ENCODE measurements at regions not wholly inside any gene's neighbourhood (a gene's known extent, or its start where the extent isn't known, plus 50 kb on each side); places are given as distances from the start of the nearest gene placed in this dataset.

DNA sequence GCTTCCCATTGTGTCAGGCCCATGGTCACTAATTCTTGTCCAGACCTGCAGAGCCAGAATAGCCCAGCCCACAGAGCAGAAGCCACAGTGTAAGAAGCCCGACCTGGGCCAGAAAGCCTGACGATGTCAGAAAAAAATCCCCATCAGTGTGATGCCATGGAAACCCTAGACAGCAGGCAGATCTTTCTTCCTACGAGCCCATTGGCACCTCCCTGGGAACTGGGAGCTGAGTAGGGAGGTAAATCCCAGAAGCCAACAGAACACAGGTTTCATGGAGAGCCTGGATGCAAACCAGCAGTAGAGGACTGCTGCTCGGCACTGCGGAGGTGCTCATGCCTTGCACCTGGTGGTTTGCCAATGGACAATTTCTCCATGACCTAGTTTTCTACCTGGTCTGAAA, 82.2 kb upstream of the SLC22A16 start:
- Mint-ChIP-seq H3K36me3 (ENCODE audit: low read depth) (no peaks in the 10 kb centered on the region), H3K27me3 (no peaks in the 10 kb centered on the region), H3K27ac (no peak overlapping the region), H3K9me3 (no peaks in the 10 kb centered on the region), H3K4me3 (no peak overlapping the region), H3K4me1 (ENCODE audit: low read depth) (peaks cover 16% of the 10 kb centered on the region)

DNA sequence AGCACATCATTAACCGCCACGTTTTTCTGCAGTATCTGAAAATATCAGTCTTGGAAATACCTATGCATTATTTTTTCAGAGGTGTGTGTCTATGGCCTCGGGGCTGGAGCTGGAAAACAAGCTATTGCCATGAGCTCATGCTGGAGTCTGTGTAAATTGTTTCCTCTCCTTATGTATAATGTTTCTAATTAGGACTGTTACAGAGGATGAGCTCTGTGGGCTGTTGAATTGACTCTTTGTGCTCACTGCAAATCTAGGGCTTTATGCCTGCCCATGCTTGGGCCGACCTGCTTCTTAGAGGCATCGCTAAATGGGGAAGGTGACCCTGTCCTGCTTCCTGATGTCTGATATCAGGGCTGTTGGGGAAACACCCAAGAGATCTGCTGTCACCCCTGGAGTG, 80.8 kb upstream of the SLC22A16 start:
- Mint-ChIP-seq H3K9me3 (peaks cover 4% of the 10 kb centered on the region), H3K27me3 (peaks cover 3% of the 10 kb centered on the region), H3K27ac (no peak overlapping the region), H3K36me3 (ENCODE audit: low read depth) (no peaks in the 10 kb centered on the region), H3K4me1 (ENCODE audit: low read depth) (peaks cover 16% of the 10 kb centered on the region), H3K4me3 (no peak overlapping the region)

DNA sequence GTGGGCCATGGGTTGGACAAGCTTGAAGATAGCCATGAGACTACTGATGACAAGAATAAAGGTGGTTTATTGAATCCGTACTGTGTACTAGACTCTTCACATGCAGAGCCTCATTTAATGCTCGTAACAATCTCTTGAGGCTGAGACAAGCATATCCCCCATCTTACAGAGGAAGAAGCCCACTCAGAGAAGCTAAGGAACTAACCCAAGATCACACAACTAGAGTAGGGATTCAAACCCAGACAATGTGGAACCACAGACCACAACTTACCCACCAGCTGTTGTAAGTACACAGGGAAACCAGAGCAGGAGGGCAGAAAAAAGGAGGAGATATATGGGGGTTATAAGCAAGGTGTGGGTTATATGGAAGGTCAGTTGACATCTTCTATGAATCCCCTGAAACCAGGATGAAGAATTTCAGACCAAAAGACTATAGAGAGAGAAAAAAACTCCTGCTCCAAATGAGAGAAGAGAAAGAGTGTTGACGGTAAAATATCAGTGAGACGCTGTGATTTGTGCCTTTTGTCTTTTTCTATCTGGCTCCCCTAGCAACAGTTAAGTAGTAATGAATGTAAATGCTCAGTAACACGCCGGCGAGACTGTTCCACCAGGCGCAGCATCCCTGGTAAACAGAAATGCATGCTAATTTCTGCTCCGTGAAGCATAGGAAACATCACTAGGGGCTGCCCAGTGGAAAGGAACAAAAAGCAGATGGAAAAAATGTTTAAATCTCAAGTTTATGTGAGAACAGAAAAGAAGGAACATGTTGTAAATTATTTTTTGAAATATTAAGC, 80.1 kb upstream of the SLC22A16 start:
- H3K4me3 Mint-ChIP-seq = no peak overlapping the region
- H3K4me1 Mint-ChIP-seq (ENCODE audit: low read depth) = peaks cover 12% of the 10 kb centered on the region
- H3K9me3 Mint-ChIP-seq = peaks cover 5% of the 10 kb centered on the region
- peaks cover 6% of the 10 kb centered on the region for H3K27me3 Mint-ChIP-seq
- H3K27ac Mint-ChIP-seq = no peak overlapping the region
- H3K36me3 Mint-ChIP-seq (ENCODE audit: low read depth) = no peaks in the 10 kb centered on the region

DNA sequence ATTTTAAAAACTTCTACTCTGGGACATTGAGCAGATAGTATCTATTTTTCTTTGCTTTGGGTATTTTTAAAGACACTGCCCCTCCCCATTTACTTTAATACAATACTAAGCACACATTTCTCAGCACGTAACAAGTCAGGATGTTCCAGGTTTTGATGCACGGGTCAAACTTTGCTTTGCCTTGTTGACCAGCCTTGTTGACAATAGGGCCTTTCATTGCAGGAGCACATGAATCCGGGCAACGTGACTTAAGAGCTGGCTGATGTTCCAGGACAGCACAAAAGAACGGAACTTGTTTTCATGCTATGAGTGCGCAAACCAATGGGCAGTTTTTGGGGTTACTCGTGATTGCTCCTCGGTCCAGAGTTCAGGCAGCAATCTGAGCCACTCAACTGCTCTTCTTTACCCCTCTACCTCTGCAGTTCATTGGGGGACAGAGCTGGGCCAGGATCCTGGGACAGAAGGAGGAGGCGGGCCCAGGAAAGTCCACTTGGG, 78.6 kb upstream of the SLC22A16 start:
- H3K36me3 Mint-ChIP-seq (ENCODE audit: low read depth) = no peaks in the 10 kb centered on the region
- H3K27me3 Mint-ChIP-seq = peaks cover 6% of the 10 kb centered on the region
- no peak overlapping the region for H3K4me3 Mint-ChIP-seq
- no peaks in the 10 kb centered on the region for H3K4me1 Mint-ChIP-seq (ENCODE audit: low read depth)
- H3K9me3 Mint-ChIP-seq = peaks cover 5% of the 10 kb centered on the region
- no peak overlapping the region for H3K27ac Mint-ChIP-seq

DNA sequence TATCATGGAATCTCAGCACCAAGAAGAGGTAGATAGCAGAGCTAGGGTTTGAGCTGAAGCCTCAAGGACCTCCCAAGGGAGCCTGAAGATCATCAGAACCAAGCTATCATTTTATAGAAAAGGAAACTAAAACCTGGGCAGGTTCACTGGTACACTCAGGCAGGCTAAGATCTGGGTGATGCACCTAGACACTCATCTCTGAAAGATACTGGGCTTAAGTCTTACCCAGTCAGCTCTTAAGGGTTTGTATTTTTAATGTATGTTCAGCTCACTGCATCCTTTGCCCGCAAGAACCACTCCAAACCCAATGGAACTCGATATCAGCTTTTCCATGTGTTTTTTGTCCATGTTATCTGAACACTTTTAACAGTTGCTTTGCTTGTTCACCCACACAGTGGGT, 78.0 kb upstream of the SLC22A16 start:
- Mint-ChIP-seq H3K27ac (no peak overlapping the region), H3K36me3 (ENCODE audit: low read depth) (no peaks in the 10 kb centered on the region), H3K4me3 (no peak overlapping the region), H3K4me1 (ENCODE audit: low read depth) (no peaks in the 10 kb centered on the region), H3K27me3 (peaks cover 6% of the 10 kb centered on the region), H3K9me3 (peaks cover 5% of the 10 kb centered on the region)

DNA sequence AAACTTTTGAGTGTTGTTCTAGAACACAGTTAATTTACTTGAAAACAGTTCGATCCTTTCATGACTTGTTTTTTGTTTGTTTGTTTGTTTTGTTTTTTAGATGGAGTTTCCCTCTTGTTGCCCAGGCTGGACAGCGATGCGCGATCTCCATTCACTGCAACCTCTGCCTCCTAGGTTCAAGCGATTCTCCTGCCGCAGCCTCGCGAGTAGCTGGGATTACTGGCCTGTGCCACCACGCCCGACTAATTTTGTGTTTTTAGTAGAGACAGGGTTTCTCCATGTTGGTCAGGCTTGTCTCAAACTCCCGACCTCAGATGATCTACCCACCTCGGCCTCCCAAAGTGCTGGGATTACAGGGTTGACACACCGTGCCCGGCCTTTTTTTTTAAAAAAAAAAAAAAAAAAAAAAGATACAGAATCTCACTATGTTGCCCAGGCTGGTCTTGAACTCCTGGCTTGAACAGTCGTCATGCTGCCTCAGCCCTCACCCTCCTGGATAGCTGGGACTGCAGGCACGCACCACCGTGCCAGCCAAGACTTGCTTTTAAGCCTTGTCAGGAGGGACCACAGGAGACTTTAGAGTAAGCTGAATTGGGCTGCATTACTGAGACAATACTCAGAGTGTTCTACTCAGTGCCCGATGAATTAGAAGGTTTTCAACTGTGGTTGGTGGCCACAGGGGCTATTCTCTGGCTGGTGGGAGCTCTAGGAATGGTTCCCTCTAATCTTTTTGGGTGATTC, 76.7 kb upstream of the SLC22A16 start:
- no peaks in the 10 kb centered on the region for H3K36me3 Mint-ChIP-seq (ENCODE audit: low read depth)
- H3K27me3 Mint-ChIP-seq = peaks cover 6% of the 10 kb centered on the region
- H3K4me3 Mint-ChIP-seq = no peak overlapping the region
- peaks cover 5% of the 10 kb centered on the region for H3K9me3 Mint-ChIP-seq
- no peak overlapping the region for H3K27ac Mint-ChIP-seq
- no peaks in the 10 kb centered on the region for H3K4me1 Mint-ChIP-seq (ENCODE audit: low read depth)

DNA sequence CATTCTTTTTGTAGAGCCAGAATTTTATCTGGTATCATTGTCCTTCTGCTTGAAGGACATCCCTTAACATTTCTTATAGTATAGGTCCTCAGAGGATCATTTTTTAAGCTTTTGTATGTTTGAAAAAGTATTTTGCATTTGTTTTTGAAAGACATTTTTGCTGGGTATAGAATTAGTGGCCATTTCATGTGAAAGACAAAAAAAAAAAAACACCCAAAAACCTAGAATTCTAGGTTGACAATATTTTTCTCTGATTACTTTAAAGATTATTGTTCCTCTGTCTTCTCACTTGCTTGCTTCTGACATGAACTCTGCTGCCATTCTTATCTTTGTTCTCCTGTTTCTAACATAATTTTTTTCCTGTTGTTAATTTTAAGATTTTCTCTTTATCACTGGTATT, 75.7 kb upstream of the SLC22A16 start:
- no peaks in the 10 kb centered on the region for H3K36me3 Mint-ChIP-seq (ENCODE audit: low read depth)
- no peak overlapping the region for H3K4me3 Mint-ChIP-seq
- no peaks in the 10 kb centered on the region for H3K4me1 Mint-ChIP-seq (ENCODE audit: low read depth)
- H3K9me3 Mint-ChIP-seq = peaks cover 5% of the 10 kb centered on the region
- H3K27me3 Mint-ChIP-seq = peaks cover 10% of the 10 kb centered on the region
- no peak overlapping the region for H3K27ac Mint-ChIP-seq

DNA sequence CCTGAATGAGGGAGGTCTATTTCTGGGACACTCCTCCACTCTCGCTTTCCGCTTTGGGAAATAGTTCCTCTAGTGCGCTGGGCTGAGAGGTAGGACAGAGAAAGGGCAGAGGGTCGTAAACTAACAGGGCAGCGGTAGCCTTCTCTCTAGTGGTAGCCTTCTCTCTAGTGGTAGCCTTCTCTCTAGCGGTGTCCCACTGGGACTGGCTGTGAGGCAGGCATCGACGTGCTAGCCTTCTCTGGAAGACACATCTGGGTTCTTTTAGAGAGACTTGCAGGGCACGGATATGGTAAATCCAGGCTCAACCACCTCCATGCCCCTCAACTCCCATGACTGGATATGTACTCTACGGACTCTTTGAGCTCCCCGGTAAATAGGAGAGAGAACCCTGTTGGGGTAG, 74.7 kb upstream of the SLC22A16 start:
- Mint-ChIP-seq H3K9me3 (peaks cover 5% of the 10 kb centered on the region), H3K4me1 (ENCODE audit: low read depth) (no peaks in the 10 kb centered on the region)

DNA sequence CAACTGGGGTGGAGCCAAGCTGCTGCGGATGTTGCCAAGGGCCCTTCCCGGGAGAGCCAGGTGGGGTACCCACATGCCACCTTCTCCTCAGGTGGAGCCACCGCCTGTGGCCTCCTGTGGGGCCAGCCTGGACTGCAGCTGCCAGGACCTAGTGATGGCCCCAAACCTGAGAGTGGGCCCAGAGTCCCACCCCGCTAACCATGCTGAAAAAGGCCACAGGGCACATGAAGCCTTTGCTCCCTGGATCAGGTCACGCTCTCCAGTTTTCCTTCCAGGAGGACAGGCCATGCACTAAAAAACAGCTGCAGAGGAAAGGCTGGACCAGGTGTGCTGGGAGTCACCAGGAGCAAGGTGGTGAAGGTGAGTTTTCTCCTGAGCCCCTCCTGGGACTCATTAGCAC, 73.9 kb upstream of the SLC22A16 start:
- Mint-ChIP-seq H3K4me1 (ENCODE audit: low read depth) (no peaks in the 10 kb centered on the region), H3K27me3 (peaks cover 10% of the 10 kb centered on the region), H3K4me3 (no peak overlapping the region), H3K36me3 (ENCODE audit: low read depth) (no peaks in the 10 kb centered on the region), H3K27ac (no peak overlapping the region), H3K9me3 (peaks cover 5% of the 10 kb centered on the region)

More for the DNA sequence above, 74.7 kb upstream of the SLC22A16 start:
- Mint-ChIP-seq H3K27ac (no peak overlapping the region), H3K36me3 (ENCODE audit: low read depth) (no peaks in the 10 kb centered on the region), H3K27me3 (peaks cover 10% of the 10 kb centered on the region), H3K4me3 (no peak overlapping the region)

DNA sequence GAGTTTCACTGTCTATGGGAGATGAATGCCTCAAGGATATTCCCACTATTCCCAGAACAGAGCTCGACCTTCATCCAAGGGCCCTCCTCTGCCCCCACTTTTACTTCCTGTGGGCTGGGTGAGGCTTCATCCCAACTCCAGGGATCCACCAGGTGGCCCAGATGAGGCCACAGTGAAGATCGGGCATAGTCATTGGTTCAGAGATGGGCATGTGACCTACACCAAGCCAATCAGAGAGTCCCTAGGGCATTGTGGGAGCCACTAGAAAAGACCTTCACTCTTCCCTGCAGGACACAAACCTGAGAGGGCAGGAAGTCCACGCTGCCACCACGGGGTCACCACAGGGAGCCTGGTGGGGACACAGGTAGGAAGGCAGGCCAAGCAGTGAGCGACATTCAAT, 72.9 kb upstream of the SLC22A16 start:
- H3K4me1 Mint-ChIP-seq (ENCODE audit: low read depth) = no peaks in the 10 kb centered on the region
- H3K9me3 Mint-ChIP-seq = peaks cover 5% of the 10 kb centered on the region
- H3K4me3 Mint-ChIP-seq = no peak overlapping the region
- no peaks in the 10 kb centered on the region for H3K36me3 Mint-ChIP-seq (ENCODE audit: low read depth)
- H3K27ac Mint-ChIP-seq = no peak overlapping the region
- H3K27me3 Mint-ChIP-seq = peaks cover 10% of the 10 kb centered on the region

DNA sequence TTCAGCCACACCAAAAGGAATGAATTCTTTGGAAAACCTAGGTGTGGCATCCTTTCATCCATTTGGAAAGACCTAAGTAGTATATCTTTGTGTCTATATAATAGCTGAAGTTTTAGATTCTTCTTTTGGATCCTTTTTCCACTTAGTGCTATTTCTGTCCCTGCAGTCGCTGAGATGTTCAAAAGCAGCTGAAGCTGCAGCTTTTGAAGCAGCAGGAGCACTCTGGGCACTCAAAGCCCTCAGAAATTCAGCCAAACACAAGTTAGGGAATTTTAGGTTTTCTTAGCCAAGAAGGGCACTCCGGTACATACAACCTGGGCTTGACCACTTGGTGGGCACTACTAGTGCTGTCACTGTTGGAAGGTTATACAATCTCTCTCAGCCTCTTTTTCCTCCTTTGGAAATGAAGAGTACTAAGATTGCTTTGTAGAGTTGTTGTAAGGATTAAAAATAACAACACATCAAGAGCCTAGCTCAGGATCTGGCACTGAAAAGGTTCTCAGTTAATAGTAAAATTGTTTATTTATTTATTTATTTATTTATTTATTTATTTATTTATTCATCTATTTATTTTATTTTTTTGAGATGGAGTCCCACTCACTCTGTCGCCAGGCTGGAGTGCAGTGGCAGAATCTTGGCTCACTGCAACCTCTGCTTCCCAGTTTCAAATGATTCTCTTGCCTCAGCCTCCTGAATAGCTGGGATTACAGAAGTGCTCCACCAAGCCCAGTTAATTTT, 71.9 kb upstream of the SLC22A16 start:
- Mint-ChIP-seq H3K36me3 (ENCODE audit: low read depth) (no peaks in the 10 kb centered on the region), H3K27me3 (peaks cover 10% of the 10 kb centered on the region), H3K4me3 (no peak overlapping the region), H3K9me3 (peaks cover 5% of the 10 kb centered on the region), H3K4me1 (ENCODE audit: low read depth) (peaks cover 7% of the 10 kb centered on the region), H3K27ac (no peak overlapping the region)

DNA sequence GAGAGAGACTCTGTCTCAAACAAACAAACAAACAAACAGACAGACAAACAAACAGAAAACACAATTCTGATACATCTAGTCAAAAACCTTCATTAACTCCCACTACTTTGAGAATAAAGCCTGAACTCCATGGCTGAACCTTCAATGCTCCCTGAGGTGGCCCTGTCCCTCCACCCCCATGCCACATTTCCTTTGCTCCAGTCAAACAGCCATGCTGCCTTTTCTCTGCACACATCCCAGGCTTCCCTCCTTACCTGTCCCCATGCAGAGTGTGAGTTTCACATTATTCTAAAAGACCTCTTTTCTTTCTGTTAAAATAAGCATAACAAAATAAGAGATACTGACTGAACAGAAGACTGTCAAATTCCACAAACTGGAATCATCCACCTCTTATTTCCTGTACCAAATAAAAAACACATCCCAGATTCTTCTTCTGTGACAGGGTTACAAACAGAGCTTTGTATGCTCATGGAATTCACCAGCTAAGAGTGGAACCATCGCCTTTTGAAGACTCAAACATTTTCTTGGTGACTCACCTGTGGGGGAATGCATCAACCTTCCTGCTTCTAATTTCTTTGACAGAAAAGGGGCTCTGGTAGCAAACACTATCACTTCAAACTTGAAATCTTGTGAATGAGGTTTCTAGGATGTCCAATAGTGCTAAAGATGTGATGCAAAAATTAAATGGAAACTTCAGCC, 71.0 kb upstream of the SLC22A16 start:
- H3K36me3 Mint-ChIP-seq (ENCODE audit: low read depth) = no peaks in the 10 kb centered on the region
- peaks cover 9% of the 10 kb centered on the region for H3K27me3 Mint-ChIP-seq

DNA sequence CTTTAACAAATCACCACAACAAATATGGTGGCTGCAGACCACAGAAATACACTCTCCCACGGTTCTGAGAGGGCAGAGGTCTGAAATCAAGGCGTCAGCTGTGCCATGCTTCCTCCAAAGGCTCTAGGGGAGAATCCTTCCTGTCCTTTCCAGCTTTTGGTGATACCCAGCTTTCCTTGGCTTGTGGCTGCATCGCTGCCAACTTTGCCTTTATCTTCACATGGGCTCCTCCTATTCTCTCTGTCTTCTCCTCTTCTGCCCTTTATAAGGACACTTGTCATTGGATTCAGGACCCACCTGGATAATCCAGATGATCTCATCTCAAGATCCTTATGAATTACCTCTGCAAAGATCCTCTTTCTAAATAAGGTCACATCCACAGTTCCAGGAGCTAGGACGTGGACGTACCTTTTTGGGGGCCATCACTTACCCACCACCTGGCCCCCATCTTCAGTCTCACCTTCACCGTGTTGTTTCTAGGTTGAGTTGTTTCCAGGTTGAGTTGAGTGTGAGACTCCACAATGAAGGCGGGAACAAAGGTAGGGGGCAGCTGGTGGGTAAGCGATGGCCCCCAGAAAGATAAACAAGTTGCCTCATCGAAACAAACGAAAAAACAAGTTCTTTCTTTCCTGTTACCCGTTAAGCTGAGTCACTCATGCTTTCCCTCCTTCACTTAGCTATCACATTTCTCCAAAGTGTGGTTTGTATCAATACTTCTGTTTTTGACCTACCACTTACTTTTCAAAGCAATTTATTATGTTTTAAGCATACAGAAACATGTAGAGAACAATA, 68.9 kb upstream of the SLC22A16 start:
- peaks cover 4% of the 10 kb centered on the region for H3K27me3 Mint-ChIP-seq

More for the DNA sequence above, 71.0 kb upstream of the SLC22A16 start:
- Mint-ChIP-seq H3K4me3 (no peak overlapping the region), H3K27ac (no peak overlapping the region), H3K9me3 (peaks cover 4% of the 10 kb centered on the region), H3K4me1 (ENCODE audit: low read depth) (peaks cover 7% of the 10 kb centered on the region)

DNA sequence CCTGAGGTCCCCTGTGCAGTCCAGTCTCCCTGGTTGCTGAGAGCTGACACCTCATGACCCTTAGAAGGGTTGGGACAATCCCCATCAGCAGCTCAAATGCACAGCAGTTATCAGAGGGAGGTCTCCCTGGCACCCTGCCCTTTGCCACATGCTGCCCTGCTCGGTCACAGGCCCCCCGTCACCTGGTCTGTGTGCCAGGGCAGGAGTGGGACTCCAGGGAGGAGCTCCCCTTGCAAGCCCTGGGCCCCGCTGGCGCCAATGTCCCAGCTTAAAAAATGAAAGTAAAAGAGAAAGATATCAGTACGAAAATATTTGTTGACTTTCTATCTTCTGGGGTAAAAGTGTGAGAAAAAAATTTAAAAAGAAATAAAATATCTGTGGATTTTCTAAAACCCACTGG, 68.1 kb upstream of the SLC22A16 start:
- Mint-ChIP-seq H3K4me3 (no peak overlapping the region), H3K4me1 (ENCODE audit: low read depth) (peaks cover 12% of the 10 kb centered on the region), H3K9me3 (peaks cover 1% of the 10 kb centered on the region), H3K36me3 (ENCODE audit: low read depth) (no peaks in the 10 kb centered on the region), H3K27me3 (peaks cover 4% of the 10 kb centered on the region), H3K27ac (no peak overlapping the region)

More for the DNA sequence above, 68.9 kb upstream of the SLC22A16 start:
- Mint-ChIP-seq H3K36me3 (ENCODE audit: low read depth) (no peaks in the 10 kb centered on the region), H3K4me1 (ENCODE audit: low read depth) (peaks cover 7% of the 10 kb centered on the region), H3K9me3 (no peaks in the 10 kb centered on the region), H3K27ac (no peak overlapping the region), H3K4me3 (no peak overlapping the region)
